HepG2 (cell line): ENCODE measurements at regions not wholly inside any gene's neighbourhood (a gene's known extent, or its start where the extent isn't known, plus 50 kb on each side); places are given as distances from the start of the nearest gene placed in this dataset.

Experiments
- ATAC-seq: fragments of 200-7000 bp; cut with Tn5 transposase; 3 replicates; pipeline ENCODE4 v1.9.1; 2020; ENCODE audit warnings: mild to moderate bottlenecking, moderate library complexity
- BruUV-seq: library from RNA; stranded (reverse); fragments of 400-500 nt; replicated peaks from 2 replicates; lab custom pipeline; 2021; lab: Mats Ljungman, UMichigan
- CTCF ChIA-PET: fragments of 300-600 bp; formaldehyde crosslinking; extraction: SDS; loops from one replicate; lab custom pipeline; 2021; ENCODE audit warnings: low total read pairs, inconsistent platforms, low intra/inter-chr PET ratio; lab: Yijun Ruan, JAX
- POLR2A ChIA-PET: fragments of 350-600 bp; sonication (Branson Sonifier 250); formaldehyde crosslinking; loops from one replicate; lab custom pipeline; 2020; ENCODE audit warnings: antibody characterized with exemption, inconsistent platforms; lab: Yijun Ruan, JAX
- DNase-seq: peaks from one replicate; pipeline ENCODE4 v3.0.0-alpha.2; 2015; ENCODE audit warnings: low spot score
- FAIRE-seq: peaks from 3 replicates; lab custom pipeline; 2011; peaks lifted over from hg19 to GRCh38; lab: Jason Lieb, UNC
- H2AFZ ChIP-seq: one replicate; pipeline ENCODE4 v1.6.1; 2011; ENCODE audit warnings: low read length, inconsistent platforms
- H3K27ac ChIP-seq: fragments of 300-600 bp; 3 replicates; pipeline ENCODE4 v1.8.0; 2011; ENCODE audit warnings: mixed run types, mild to moderate bottlenecking, mixed read lengths, low read length, inconsistent platforms; ENCODE audit not compliant: insufficient read depth; ENCODE audit errors: extremely low read length
- H3K27me3 ChIP-seq, 2 experiments: fragments of 200-600 bp in 1 of 2; 2 replicates in 1 of 2; 3 replicates in 1 of 2; pipeline versions ENCODE4 v1.6.0 to v1.8.0; 2011; ENCODE audit warnings: low read length in 2 of 2, mild to moderate bottlenecking in 2 of 2, moderate library complexity in 2 of 2, inconsistent platforms in 1 of 2; ENCODE audit not compliant: insufficient read depth in 2 of 2, control insufficient read depth in 1 of 2
- H3K36me3 ChIP-seq, 2 experiments: fragments of 200-600 bp in 1 of 2; replicated peaks in 1 of 2; 2 replicates in 1 of 2; 3 replicates in 1 of 2; pipeline versions ENCODE4 v1.5.1 to v1.8.0; 2011; ENCODE audit warnings: low read length in 2 of 2, inconsistent platforms in 1 of 2; ENCODE audit not compliant: insufficient read depth in 2 of 2, control insufficient read depth in 1 of 2
- H3K4me1 ChIP-seq: 2 replicates; pipeline ENCODE4 v1.5.1; 2012; ENCODE audit warnings: low read length, inconsistent platforms; ENCODE audit not compliant: insufficient read depth
- H3K4me2 ChIP-seq: 2 replicates; pipeline ENCODE4 v1.6.0; 2011; ENCODE audit warnings: low read depth, low read length, inconsistent platforms
- H3K4me3 ChIP-seq, 3 experiments: fragments of 200-600 bp in 1 of 3; sonication (generic), shearing (Covaris generic) in 1 of 3; replicated peaks in 1 of 3; 2 replicates each; pipeline ENCODE4 v1.5.1; 2011 to 2016; ENCODE audit warnings: low read length in 3 of 3, inconsistent platforms in 2 of 3, low read depth in 2 of 3, mild to moderate bottlenecking in 2 of 3, control low read depth in 1 of 3, mixed read lengths in 1 of 3; ENCODE audit not compliant: insufficient read depth in 1 of 3
- H3K79me2 ChIP-seq: one replicate; pipeline ENCODE4 v1.6.1; 2011; ENCODE audit warnings: low read length, inconsistent platforms; ENCODE audit not compliant: insufficient read depth
- H3K9ac ChIP-seq: 2 replicates; pipeline ENCODE4 v1.6.0; 2011; ENCODE audit warnings: mild to moderate bottlenecking, low read depth, low read length, inconsistent platforms; ENCODE audit not compliant: insufficient read depth
- H3K9me3 ChIP-seq: 2 replicates; pipeline ENCODE4 v1.5.1; 2012; ENCODE audit warnings: mild to moderate bottlenecking, low read length
- H4K20me1 ChIP-seq: 2 replicates; pipeline ENCODE4 v1.6.0; 2011; ENCODE audit warnings: inconsistent platforms, mild to moderate bottlenecking, low read length, moderate library complexity; ENCODE audit not compliant: insufficient read depth
- CEBPB ChIP-seq: IDR thresholded peaks from 2 replicates; pipeline ENCODE4 v1.6.1; 2011; ENCODE audit warnings: low read depth, low read length, improper control_type of control experiment, borderline replicate concordance
- DRAP1 ChIP-seq: IDR thresholded peaks from 2 replicates; pipeline ENCODE4 v1.6.1; 2016; ENCODE audit warnings: missing genetic modification reagents, missing compliant biosample characterization
- FOXK2 ChIP-seq: fragments of 450-650 bp; IDR thresholded peaks from 2 replicates; pipeline ENCODE4 v1.6.1; 2016
- HNRNPL ChIP-seq: fragments of 200-400 bp; formaldehyde crosslinking; IDR thresholded peaks from 2 replicates; pipeline ENCODE4 v1.6.1; 2017; ENCODE audit warnings: mild to moderate bottlenecking, low read depth, low read length
- HOXA3 ChIP-seq: sonication (generic); formaldehyde crosslinking; IDR thresholded peaks from 2 replicates; pipeline ENCODE4 v1.5.0; 2020; ENCODE audit warnings: missing genetic modification reagents
- NCOA5 ChIP-seq: sonication (generic); formaldehyde crosslinking; IDR thresholded peaks from 2 replicates; pipeline ENCODE4 v1.4.0; 2020; ENCODE audit warnings: missing genetic modification reagents
- RCOR2 ChIP-seq: IDR thresholded peaks from 2 replicates; pipeline ENCODE4 v1.6.1; 2016; ENCODE audit warnings: missing biosample characterization, missing genetic modification reagents
- SAFB2 ChIP-seq: sonication (generic); formaldehyde crosslinking; IDR thresholded peaks from 2 replicates; pipeline ENCODE4 v1.5.1; 2020; ENCODE audit warnings: missing genetic modification reagents, low read depth, mild to moderate bottlenecking, borderline replicate concordance
- TARDBP ChIP-seq: sonication (generic); formaldehyde crosslinking; IDR thresholded peaks from 2 replicates; pipeline ENCODE4 v1.8.0; 2022; ENCODE audit warnings: mild to moderate bottlenecking, missing genetic modification reagents
- TBX3 ChIP-seq: fragments of 450-650 bp; IDR thresholded peaks from 2 replicates; pipeline ENCODE4 v1.6.1; 2017; ENCODE audit warnings: antibody characterized with exemption, mild to moderate bottlenecking, inconsistent platforms, borderline replicate concordance
- THAP9 ChIP-seq: sonication (generic); formaldehyde crosslinking; IDR thresholded peaks from 2 replicates; pipeline ENCODE4; 2020; ENCODE audit warnings: missing genetic modification reagents, mild to moderate bottlenecking, borderline replicate concordance
- UBTF ChIP-seq: sonication (generic); formaldehyde crosslinking; IDR thresholded peaks from 2 replicates; pipeline ENCODE4 v1.4.0; 2020; ENCODE audit warnings: mild to moderate bottlenecking, missing genetic modification reagents
- USF2 ChIP-seq, 2 experiments: sonication (generic) in 1 of 2; formaldehyde crosslinking in 1 of 2; IDR thresholded peaks; 2 replicates each; pipeline versions ENCODE4 v1.5.1 to v1.6.1; 2011 to 2020; ENCODE audit warnings: borderline replicate concordance in 1 of 2, low read depth in 1 of 2, low read length in 1 of 2, mild to moderate bottlenecking in 1 of 2, missing genetic modification reagents in 1 of 2, moderate library complexity in 1 of 2
- ZFP36L1 ChIP-seq: sonication (generic); formaldehyde crosslinking; IDR thresholded peaks from 2 replicates; pipeline ENCODE4 v1.8.0; 2022; ENCODE audit warnings: mild to moderate bottlenecking, missing genetic modification reagents, moderate library complexity
- ZKSCAN1 ChIP-seq: fragments of 150-350 bp; IDR thresholded peaks from 2 replicates; pipeline ENCODE4 v1.6.1; 2014; ENCODE audit warnings: low read length
- ZNF282 ChIP-seq: fragments of 450-650 bp; IDR thresholded peaks from 2 replicates; pipeline ENCODE4 v1.6.1; 2018; ENCODE audit not compliant: partially characterized antibody
- ZNF354B ChIP-seq: sonication (generic); formaldehyde crosslinking; IDR thresholded peaks from 2 replicates; pipeline ENCODE4 v1.8.0; 2022; ENCODE audit warnings: mild to moderate bottlenecking, missing genetic modification reagents
- ZNF891 ChIP-seq: sonication (generic); formaldehyde crosslinking; IDR thresholded peaks from 2 replicates; pipeline ENCODE4 v1.5.0; 2020; ENCODE audit warnings: mild to moderate bottlenecking, missing genetic modification reagents
- WGBS: methylation state at CpG from one replicate; pipeline ENCODE4 v1.1.6; 2017; ENCODE audit warnings: low lambda C conversion rate; 5-methylcytosine and 5-hydroxymethylcytosine counted together
- in situ Hi-C: cut with HindIII; loops from 2 replicates; pipeline ENCODE4 v1.10.0; 2017; ENCODE audit warnings: low pct_unique_long_range_greater_than_20kb; ENCODE audit not compliant: extremely low pct_ligation_motif_present
- intact Hi-C: fragments of 100-400 bp; cut with micrococcal nuclease; formaldehyde crosslinking; loops from one replicate; pipeline ENCODE4 v1.10.0; 2022; ENCODE audit not compliant: unreplicated experiment

- Histone ChIP-seq H3K4me1 (no peaks in the 10 kb centered on the region), H3K4me2 (no peak overlapping the region), H3K27me3 (no peaks in the 10 kb centered on the region), H3K4me3 (no peak overlapping the region), H2AFZ (no peak overlapping the region), H3K36me3 (no peaks in the 10 kb centered on the region), H3K9me3 (no peaks in the 10 kb centered on the region), H3K9ac (no peak overlapping the region), H4K20me1 (no peaks in the 10 kb centered on the region), H3K27ac (no peak overlapping the region), H3K79me2 (no peaks in the 10 kb centered on the region)
- FAIRE-seq (no peak), DNase-seq (no peak), ATAC-seq (no peak)
- CTCF ChIA-PET: no interaction called here
- POLR2A ChIA-PET: no interaction called here
- intact Hi-C loops (no loop called here), in situ Hi-C loops (no loop called here)
- no TSS peak for BruUV-seq
- WGBS: 13% methylated on average over 3 of the region's 3 CpGs
- TF ChIP-seq RCOR2 (CRISPR knock-in tag): no peak
- no peak for TF ChIP-seq HOXA3 (CRISPR knock-in tag)
- no peak for TF ChIP-seq THAP9 (CRISPR knock-in tag)
- no peak for TF ChIP-seq FOXK2
- TF ChIP-seq NCOA5 (CRISPR knock-in tag): no peak
- TF ChIP-seq HNRNPL: no peak
- no peak for TF ChIP-seq ZNF354B (CRISPR knock-in tag)
- TF ChIP-seq ZFP36L1 (CRISPR knock-in tag): no peak
- TF ChIP-seq TBX3: no peak
- no peak for TF ChIP-seq DRAP1 (CRISPR knock-in tag)
- no peak for TF ChIP-seq UBTF (CRISPR knock-in tag)
- no peak for TF ChIP-seq CEBPB
- no peak for TF ChIP-seq TARDBP (CRISPR knock-in tag)
- no peak for TF ChIP-seq ZNF282
- no peak for TF ChIP-seq SAFB2
- TF ChIP-seq USF2 (IDR thresholded peaks at IDR 0.05; ENCODE audit: low read depth, low read length): no peak
- no peak for TF ChIP-seq USF2 (CRISPR knock-in tag; IDR thresholded peaks at IDR 0.05; ENCODE audit: borderline replicate concordance)
- TF ChIP-seq ZKSCAN1: no peak
- no peak for TF ChIP-seq ZNF891 (CRISPR knock-in tag)
Observed at GRCh38 chr13:110008816-110009215, 222.4 kb upstream of the IRS2 start.
